ENCODE measurements at regions not wholly inside any gene's neighbourhood (a gene's known extent, or its start where the extent isn't known, plus 50 kb on each side); places are given as distances from the start of the nearest gene placed in this dataset.

GRCh38 chr13:39915418-39915817 lies 260.0 kb downstream of the COG6 start:
- H3K27ac ChIP-seq (ENCODE audit: control insufficient read depth, insufficient read depth): no peak overlapping the region
- no peaks in the 10 kb centered on the region for H3K27me3 ChIP-seq (replicated peaks in 1 of 2; ENCODE audit: control insufficient read depth in 2 of 2, insufficient read depth in 2 of 2, low read length in 1 of 2)
- H3K79me2 ChIP-seq (ENCODE audit: control insufficient read depth, insufficient read depth, low read length): no peaks in the 10 kb centered on the region
- POLR2A ChIA-PET: no interaction called here
- no peak overlapping the region for H2AFZ ChIP-seq (ENCODE audit: control insufficient read depth, low read depth, low read length)
- no peak for ATAC-seq
- H3K4me2 ChIP-seq (ENCODE audit: control insufficient read depth, insufficient read depth): no peak overlapping the region
- DNase-seq (ENCODE audit: low read depth, low spot score): no peak
- TF ChIP-seq PAX5 (IDR thresholded peaks at IDR 0.05; ENCODE audit: borderline replicate concordance, low read depth, low read length) (no peak), SREBF1 (IDR thresholded peaks at IDR 0.05; ENCODE audit: low read length) (no peak)
- TF ChIP-seq, protein P1, sequence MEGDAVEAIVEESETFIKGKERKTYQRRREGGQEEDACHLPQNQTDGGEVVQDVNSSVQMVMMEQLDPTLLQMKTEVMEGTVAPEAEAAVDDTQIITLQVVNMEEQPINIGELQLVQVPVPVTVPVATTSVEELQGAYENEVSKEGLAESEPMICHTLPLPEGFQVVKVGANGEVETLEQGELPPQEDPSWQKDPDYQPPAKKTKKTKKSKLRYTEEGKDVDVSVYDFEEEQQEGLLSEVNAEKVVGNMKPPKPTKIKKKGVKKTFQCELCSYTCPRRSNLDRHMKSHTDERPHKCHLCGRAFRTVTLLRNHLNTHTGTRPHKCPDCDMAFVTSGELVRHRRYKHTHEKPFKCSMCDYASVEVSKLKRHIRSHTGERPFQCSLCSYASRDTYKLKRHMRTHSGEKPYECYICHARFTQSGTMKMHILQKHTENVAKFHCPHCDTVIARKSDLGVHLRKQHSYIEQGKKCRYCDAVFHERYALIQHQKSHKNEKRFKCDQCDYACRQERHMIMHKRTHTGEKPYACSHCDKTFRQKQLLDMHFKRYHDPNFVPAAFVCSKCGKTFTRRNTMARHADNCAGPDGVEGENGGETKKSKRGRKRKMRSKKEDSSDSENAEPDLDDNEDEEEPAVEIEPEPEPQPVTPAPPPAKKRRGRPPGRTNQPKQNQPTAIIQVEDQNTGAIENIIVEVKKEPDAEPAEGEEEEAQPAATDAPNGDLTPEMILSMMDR (IDR thresholded peaks at IDR 0.05 in 2 of 3, conservative IDR thresholded peaks at IDR 0.05 in 1 of 3; ENCODE audit: control insufficient read depth in 2 of 3, extremely low read depth in 1 of 3, insufficient read depth in 1 of 3, low read depth in 3 of 3, low read length in 3 of 3): no peak
- RAD21 ChIA-PET (ENCODE audit: unreplicated experiment): no interaction called here
- H3K9ac ChIP-seq (ENCODE audit: control insufficient read depth, insufficient read depth, low read length): no peak overlapping the region
- H4K20me1 ChIP-seq (ENCODE audit: control insufficient read depth, insufficient read depth): no peaks in the 10 kb centered on the region
- intact Hi-C loops (cut with micrococcal nuclease; ENCODE audit: unreplicated experiment): no loop called here
- in situ Hi-C loops (cut with MboI): no loop called here
- SMC1A ChIA-PET (ENCODE audit: uncharacterized antibody, unreplicated experiment): no interaction called here
- CTCF ChIA-PET: no interaction called here
- no peak for FAIRE-seq
- H3K4me3 ChIP-seq: no peak overlapping the region
- H3K9me3 ChIP-seq (replicated peaks; ENCODE audit: control insufficient read depth, insufficient read depth, low read length): no peaks in the 10 kb centered on the region
- no peaks in the 10 kb centered on the region for H3K36me3 ChIP-seq (ENCODE audit: control insufficient read depth in 2 of 2, insufficient read depth in 2 of 2, low read length in 1 of 2)
- no TSS peak for BruUV-seq (replicated peaks)
- no peaks in the 10 kb centered on the region for H3K4me1 ChIP-seq (ENCODE audit: control insufficient read depth, insufficient read depth, low read length)

- intact Hi-C loops (cut with micrococcal nuclease; ENCODE audit: unreplicated experiment): no loop called here
- no peaks in the 10 kb centered on the region for H3K27me3 ChIP-seq (replicated peaks in 1 of 2; ENCODE audit: control insufficient read depth in 2 of 2, insufficient read depth in 2 of 2, low read length in 1 of 2)
- ChIA-PET CTCF (no interaction called here), RAD21 (ENCODE audit: unreplicated experiment) (no interaction called here), SMC1A (ENCODE audit: uncharacterized antibody, unreplicated experiment) (interaction anchor here (1.4 kb wide), 1 partner anchor 24 kb away, joined by 4 read pairs; no protein-coding TSS in a partner anchor), POLR2A (no interaction called here)
- no peaks in the 10 kb centered on the region for H3K9me3 ChIP-seq (replicated peaks; ENCODE audit: control insufficient read depth, insufficient read depth, low read length)
- no peak overlapping the region for H3K27ac ChIP-seq (ENCODE audit: control insufficient read depth, insufficient read depth)
- TF ChIP-seq NFXL1 (IDR thresholded peaks at IDR 0.05; ENCODE audit: borderline replicate concordance): no peak
- no TSS peak for BruUV-seq (replicated peaks)
- no peaks in the 10 kb centered on the region for H3K4me1 ChIP-seq (ENCODE audit: control insufficient read depth, insufficient read depth, low read length)
- no peak for ATAC-seq
- H3K4me3 ChIP-seq: no peak overlapping the region
- H3K79me2 ChIP-seq (ENCODE audit: control insufficient read depth, insufficient read depth, low read length): no peaks in the 10 kb centered on the region
- no peak overlapping the region for H3K4me2 ChIP-seq (ENCODE audit: control insufficient read depth, insufficient read depth)
- H3K9ac ChIP-seq (ENCODE audit: control insufficient read depth, insufficient read depth, low read length): no peak overlapping the region
- H3K36me3 ChIP-seq (ENCODE audit: control insufficient read depth in 2 of 2, insufficient read depth in 2 of 2, low read length in 1 of 2): no peaks in the 10 kb centered on the region
- H2AFZ ChIP-seq (ENCODE audit: control insufficient read depth, low read depth, low read length): no peak overlapping the region
- no peak for FAIRE-seq
- DNase-seq (ENCODE audit: low read depth, low spot score): no peak
- H4K20me1 ChIP-seq (ENCODE audit: control insufficient read depth, insufficient read depth): no peaks in the 10 kb centered on the region
- WGBS (ENCODE audit: insufficient coverage, insufficient replicate concordance, low lambda C conversion rate, missing lambda C conversion rate): 89% methylated on average over 2 of the region's 2 CpGs
- in situ Hi-C loops (cut with MboI): no loop called here
Measured at GRCh38 chr13:39916330-39916729, 260.9 kb downstream of the COG6 start.
